ENCODE measurements at regions not wholly inside any gene's neighbourhood (a gene's known extent, or its start where the extent isn't known, plus 50 kb on each side); places are given as distances from the start of the nearest gene placed in this dataset.

DNA sequence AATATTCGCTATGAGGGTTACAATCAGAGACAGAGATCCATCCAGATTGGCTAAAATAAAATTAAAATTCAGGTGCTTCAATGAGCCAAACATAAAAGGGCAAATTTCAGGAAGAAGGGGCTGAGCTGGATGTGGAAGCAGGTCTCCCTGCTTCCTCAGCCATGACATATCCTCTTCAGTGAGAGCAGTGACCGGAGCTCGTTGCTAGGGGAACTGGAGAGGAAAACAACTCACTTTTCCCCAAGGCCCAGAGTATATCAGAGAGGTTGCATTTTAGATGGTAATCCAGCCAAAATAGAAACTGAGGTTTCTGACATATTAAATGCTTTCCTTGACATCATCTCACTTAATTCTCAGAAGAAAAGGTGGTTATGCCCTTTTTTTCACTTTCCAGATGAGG, 503.5 kb downstream of the HS3ST4 start:
- H3K79me2 ChIP-seq (ENCODE audit: insufficient read depth, low read length): no peaks in the 10 kb centered on the region
- in situ Hi-C loops (cut with HindIII; ENCODE audit: extremely low pct_ligation_motif_present, low pct_unique_long_range_greater_than_20kb) (no loop called here), intact Hi-C loops (cut with micrococcal nuclease; ENCODE audit: unreplicated experiment) (no loop called here)
- no peaks in the 10 kb centered on the region for H3K27me3 ChIP-seq (ENCODE audit: control insufficient read depth in 1 of 2, insufficient read depth in 2 of 2, low read length in 2 of 2)
- ChIA-PET POLR2A (no interaction called here), CTCF (ENCODE audit: low intra/inter-chr PET ratio, low total read pairs) (no interaction called here)
- no peak overlapping the region for H3K4me2 ChIP-seq (ENCODE audit: low read depth, low read length)
- H3K9me3 ChIP-seq (ENCODE audit: low read length): peaks cover 18% of the 10 kb centered on the region; the same call in 1 of the 2 replicates
- H3K9ac ChIP-seq (ENCODE audit: insufficient read depth, low read depth, low read length): no peak overlapping the region
- no peak overlapping the region for H2AFZ ChIP-seq (ENCODE audit: low read length)
- TF ChIP-seq ZNF660 (CRISPR knock-in tag; IDR thresholded peaks at IDR 0.05; ENCODE audit: borderline replicate concordance, low read depth): no peak
- no peak for TF ChIP-seq SYNCRIP (IDR thresholded peaks at IDR 0.05; ENCODE audit: insufficient read depth, low read depth, low read length)
- no peak for TF ChIP-seq HDAC2 (CRISPR knock-in tag; IDR thresholded peaks at IDR 0.05)
- FAIRE-seq (no peak), ATAC-seq (no peak), DNase-seq (ENCODE audit: low spot score) (no peak)
- no TSS peak for BruUV-seq (replicated peaks)
- 34% methylated on average over 3 of the region's 3 CpGs for WGBS (ENCODE audit: low lambda C conversion rate)
- no peaks in the 10 kb centered on the region for H4K20me1 ChIP-seq (ENCODE audit: insufficient read depth, low read length)
- no peaks in the 10 kb centered on the region for H3K36me3 ChIP-seq (replicated peaks in 1 of 2; ENCODE audit: control insufficient read depth in 1 of 2, insufficient read depth in 2 of 2, low read length in 2 of 2)
- no peaks in the 10 kb centered on the region for H3K4me1 ChIP-seq (ENCODE audit: insufficient read depth, low read length)
- H3K4me3 ChIP-seq (replicated peaks in 1 of 3; ENCODE audit: insufficient read depth in 1 of 3, low read depth in 2 of 3, low read length in 3 of 3): no peak overlapping the region
- no peak overlapping the region for H3K27ac ChIP-seq (ENCODE audit: extremely low read length, insufficient read depth, low read length)

GRCh38 chr16:26196310-26196709, 504.6 kb downstream of the HS3ST4 start:
- Histone ChIP-seq H3K9me3 (ENCODE audit: low read length) (peaks cover 18% of the 10 kb centered on the region; the same call in 1 of the 2 replicates), H3K4me3 (replicated peaks in 1 of 3; ENCODE audit: insufficient read depth in 1 of 3, low read depth in 2 of 3, low read length in 3 of 3) (no peak overlapping the region), H4K20me1 (ENCODE audit: insufficient read depth, low read length) (no peaks in the 10 kb centered on the region), H3K36me3 (replicated peaks in 1 of 2; ENCODE audit: control insufficient read depth in 1 of 2, insufficient read depth in 2 of 2, low read length in 2 of 2) (no peaks in the 10 kb centered on the region), H3K4me2 (ENCODE audit: low read depth, low read length) (no peak overlapping the region), H2AFZ (ENCODE audit: low read length) (no peak overlapping the region), H3K27ac (ENCODE audit: extremely low read length, insufficient read depth, low read length) (no peak overlapping the region), H3K9ac (ENCODE audit: insufficient read depth, low read depth, low read length) (no peak overlapping the region), H3K4me1 (ENCODE audit: insufficient read depth, low read length) (no peaks in the 10 kb centered on the region), H3K27me3 (ENCODE audit: control insufficient read depth in 1 of 2, insufficient read depth in 2 of 2, low read length in 2 of 2) (no peaks in the 10 kb centered on the region), H3K79me2 (ENCODE audit: insufficient read depth, low read length) (no peaks in the 10 kb centered on the region)
- CTCF ChIA-PET (ENCODE audit: low intra/inter-chr PET ratio, low total read pairs): no interaction called here
- POLR2A ChIA-PET: no interaction called here
- DNase-seq (ENCODE audit: low spot score): no peak
- no peak for TF ChIP-seq ZNF598 (CRISPR knock-in tag; IDR thresholded peaks at IDR 0.05; ENCODE audit: borderline replicate concordance)
- no peak for TF ChIP-seq ZNF775 (CRISPR knock-in tag; IDR thresholded peaks at IDR 0.05; ENCODE audit: borderline replicate concordance)
- no peak for TF ChIP-seq DMAP1 (CRISPR knock-in tag; IDR thresholded peaks at IDR 0.05)
- TF ChIP-seq FOXC1 (CRISPR knock-in tag; IDR thresholded peaks at IDR 0.05; ENCODE audit: borderline replicate concordance): no peak
- no peak for TF ChIP-seq ZNF446 (CRISPR knock-in tag; IDR thresholded peaks at IDR 0.05)
- TF ChIP-seq, protein P1, sequence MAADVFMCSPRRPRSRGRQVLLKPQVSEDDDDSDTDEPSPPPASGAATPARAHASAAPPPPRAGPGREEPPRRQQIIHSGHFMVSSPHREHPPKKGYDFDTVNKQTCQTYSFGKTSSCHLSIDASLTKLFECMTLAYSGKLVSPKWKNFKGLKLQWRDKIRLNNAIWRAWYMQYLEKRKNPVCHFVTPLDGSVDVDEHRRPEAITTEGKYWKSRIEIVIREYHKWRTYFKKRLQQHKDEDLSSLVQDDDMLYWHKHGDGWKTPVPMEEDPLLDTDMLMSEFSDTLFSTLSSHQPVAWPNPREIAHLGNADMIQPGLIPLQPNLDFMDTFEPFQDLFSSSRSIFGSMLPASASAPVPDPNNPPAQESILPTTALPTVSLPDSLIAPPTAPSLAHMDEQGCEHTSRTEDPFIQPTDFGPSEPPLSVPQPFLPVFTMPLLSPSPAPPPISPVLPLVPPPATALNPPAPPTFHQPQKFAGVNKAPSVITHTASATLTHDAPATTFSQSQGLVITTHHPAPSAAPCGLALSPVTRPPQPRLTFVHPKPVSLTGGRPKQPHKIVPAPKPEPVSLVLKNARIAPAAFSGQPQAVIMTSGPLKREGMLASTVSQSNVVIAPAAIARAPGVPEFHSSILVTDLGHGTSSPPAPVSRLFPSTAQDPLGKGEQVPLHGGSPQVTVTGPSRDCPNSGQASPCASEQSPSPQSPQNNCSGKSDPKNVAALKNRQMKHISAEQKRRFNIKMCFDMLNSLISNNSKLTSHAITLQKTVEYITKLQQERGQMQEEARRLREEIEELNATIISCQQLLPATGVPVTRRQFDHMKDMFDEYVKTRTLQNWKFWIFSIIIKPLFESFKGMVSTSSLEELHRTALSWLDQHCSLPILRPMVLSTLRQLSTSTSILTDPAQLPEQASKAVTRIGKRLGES (CRISPR knock-in tag; IDR thresholded peaks at IDR 0.05; ENCODE audit: borderline replicate concordance): no peak
- no peak for TF ChIP-seq PTBP1 (IDR thresholded peaks at IDR 0.05; ENCODE audit: low read depth, low read length, poor library complexity, severe bottlenecking)
- no peak for TF ChIP-seq SALL1 (CRISPR knock-in tag; IDR thresholded peaks at IDR 0.05)
- intact Hi-C loops (cut with micrococcal nuclease; ENCODE audit: unreplicated experiment): no loop called here
- 3% methylated on average over 3 of the region's 3 CpGs for WGBS (ENCODE audit: low lambda C conversion rate)
- no peak for FAIRE-seq
- in situ Hi-C loops (cut with HindIII; ENCODE audit: extremely low pct_ligation_motif_present, low pct_unique_long_range_greater_than_20kb): no loop called here
- no peak for ATAC-seq
- no TSS peak for BruUV-seq (replicated peaks)

Measured in HepG2 (cell line).